AG04450 (cell line): ENCODE measurements at regions not wholly inside any gene's neighbourhood (a gene's known extent, or its start where the extent isn't known, plus 50 kb on each side); places are given as distances from the start of the nearest gene placed in this dataset.

Source experiments
- CTCF ChIA-PET: fragments of 300-600, 350-600 bp; formaldehyde crosslinking; extraction: SDS; loops from one replicate; lab custom pipeline; 2022; ENCODE audit warnings: antibody characterized with exemption, inconsistent platforms; lab: Charles Lee
- POLR2A ChIA-PET: fragments of 350-600 bp; formaldehyde crosslinking; extraction: SDS; loops from one replicate; lab custom pipeline; 2021; ENCODE audit warnings: antibody characterized with exemption, inconsistent platforms; lab: Yijun Ruan, JAX
- DNase-seq: peaks from one replicate; pipeline ENCODE4 v3.0.0-alpha.2; 2011; ENCODE audit warnings: low read depth, low spot score
- H3K27ac ChIP-seq: one replicate; pipeline ENCODE4 v1.5.1; 2012; ENCODE audit warnings: low read depth, low read length, control low read depth
- H3K27me3 ChIP-seq: one replicate; pipeline ENCODE4 v1.6.0; 2012; ENCODE audit warnings: low read length; ENCODE audit not compliant: control insufficient read depth, insufficient read depth
- H3K4me3 ChIP-seq: 2 replicates; pipeline ENCODE4 v1.5.1; 2011; ENCODE audit warnings: mild to moderate bottlenecking, low read depth, low read length, control low read depth
- H3K9me3 ChIP-seq: 2 replicates; pipeline ENCODE4 v1.5.1; 2012; ENCODE audit warnings: low read length; ENCODE audit not compliant: control insufficient read depth, insufficient read depth
- TF ChIP-seq, protein P1 (sequence below): IDR thresholded peaks from 2 replicates; pipeline ENCODE4 v1.5.1; 2011; ENCODE audit warnings: low read depth, low read length, control low read depth, inconsistent platforms

DNA sequence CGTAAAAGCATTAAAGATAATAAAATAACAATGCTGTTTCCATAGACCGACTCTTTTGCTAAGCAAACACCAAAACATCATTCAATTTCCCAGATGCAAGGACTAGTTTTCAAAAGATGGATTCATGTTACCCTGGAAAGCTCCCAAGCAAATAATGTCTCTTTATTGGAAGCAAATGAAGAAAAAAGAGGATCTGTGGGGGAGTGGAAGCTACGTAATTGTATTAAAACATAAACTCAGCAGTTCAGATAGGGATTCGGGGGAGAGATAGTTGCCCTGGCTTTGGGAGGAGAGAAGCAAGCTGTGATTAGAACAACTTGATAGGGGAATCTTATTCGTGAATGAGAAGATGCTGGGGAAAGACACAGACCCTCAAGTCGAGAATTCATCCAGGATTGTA lies 491.0 kb upstream of the CLINT1 start:
- no peak for DNase-seq

DNA sequence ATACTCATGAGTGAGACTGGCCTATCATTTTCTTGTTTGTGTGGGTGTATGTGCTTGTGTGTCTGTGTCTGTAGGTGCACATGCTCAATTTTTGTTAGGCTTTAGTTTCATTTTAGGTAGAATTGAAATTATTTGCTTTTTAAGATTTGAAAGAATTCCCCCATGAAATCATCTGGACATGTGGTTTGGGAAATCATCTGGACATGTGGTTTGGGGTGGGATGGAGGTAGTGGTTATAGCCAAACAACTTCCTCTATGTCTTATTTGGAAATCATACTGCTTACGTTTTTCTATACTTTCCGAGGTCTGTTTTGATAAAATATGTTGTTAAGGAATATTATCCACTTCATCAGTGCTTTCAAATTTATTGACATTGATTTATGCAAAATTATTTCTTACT lies 485.4 kb upstream of the CLINT1 start:
- ChIA-PET POLR2A (no interaction called here), CTCF (no interaction called here)
- Histone ChIP-seq H3K4me3 (no peak overlapping the region), H3K27me3 (no peaks in the 10 kb centered on the region), H3K9me3 (no peaks in the 10 kb centered on the region), H3K27ac (no peak overlapping the region)
- no peak for DNase-seq
- TF ChIP-seq, protein P1, sequence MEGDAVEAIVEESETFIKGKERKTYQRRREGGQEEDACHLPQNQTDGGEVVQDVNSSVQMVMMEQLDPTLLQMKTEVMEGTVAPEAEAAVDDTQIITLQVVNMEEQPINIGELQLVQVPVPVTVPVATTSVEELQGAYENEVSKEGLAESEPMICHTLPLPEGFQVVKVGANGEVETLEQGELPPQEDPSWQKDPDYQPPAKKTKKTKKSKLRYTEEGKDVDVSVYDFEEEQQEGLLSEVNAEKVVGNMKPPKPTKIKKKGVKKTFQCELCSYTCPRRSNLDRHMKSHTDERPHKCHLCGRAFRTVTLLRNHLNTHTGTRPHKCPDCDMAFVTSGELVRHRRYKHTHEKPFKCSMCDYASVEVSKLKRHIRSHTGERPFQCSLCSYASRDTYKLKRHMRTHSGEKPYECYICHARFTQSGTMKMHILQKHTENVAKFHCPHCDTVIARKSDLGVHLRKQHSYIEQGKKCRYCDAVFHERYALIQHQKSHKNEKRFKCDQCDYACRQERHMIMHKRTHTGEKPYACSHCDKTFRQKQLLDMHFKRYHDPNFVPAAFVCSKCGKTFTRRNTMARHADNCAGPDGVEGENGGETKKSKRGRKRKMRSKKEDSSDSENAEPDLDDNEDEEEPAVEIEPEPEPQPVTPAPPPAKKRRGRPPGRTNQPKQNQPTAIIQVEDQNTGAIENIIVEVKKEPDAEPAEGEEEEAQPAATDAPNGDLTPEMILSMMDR: no peak

More for the DNA sequence above, 491.0 kb upstream of the CLINT1 start:
- no peaks in the 10 kb centered on the region for H3K27me3 ChIP-seq
- CTCF ChIA-PET: no interaction called here
- no peak overlapping the region for H3K4me3 ChIP-seq
- TF ChIP-seq, protein P1: no peak
- POLR2A ChIA-PET: no interaction called here
- H3K9me3 ChIP-seq: no peaks in the 10 kb centered on the region
- H3K27ac ChIP-seq: no peak overlapping the region

DNA sequence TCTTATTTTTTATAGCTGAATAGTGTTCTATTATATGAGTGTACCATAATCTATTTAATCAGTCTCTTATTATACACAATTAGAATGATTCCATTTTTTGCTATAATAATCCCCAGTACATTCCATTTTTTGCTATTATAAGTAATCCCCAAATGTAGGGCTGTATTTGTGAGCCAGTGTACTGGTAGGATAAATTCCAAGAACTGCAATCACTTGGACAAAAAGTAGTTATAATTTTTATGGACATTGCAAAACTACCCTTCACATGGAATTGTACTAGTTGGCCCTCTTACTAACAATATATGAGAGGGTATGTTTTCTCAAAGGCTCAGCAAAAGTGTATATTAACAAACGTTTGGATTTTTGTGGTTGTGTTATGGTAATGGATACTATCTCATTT lies 481.7 kb upstream of the CLINT1 start:
- ChIA-PET CTCF (no interaction called here), POLR2A (no interaction called here)
- no peaks in the 10 kb centered on the region for H3K9me3 ChIP-seq
- no peak for DNase-seq
- TF ChIP-seq, protein P1: no peak
- no peak overlapping the region for H3K4me3 ChIP-seq
- no peaks in the 10 kb centered on the region for H3K27me3 ChIP-seq
- H3K27ac ChIP-seq: no peak overlapping the region

DNA sequence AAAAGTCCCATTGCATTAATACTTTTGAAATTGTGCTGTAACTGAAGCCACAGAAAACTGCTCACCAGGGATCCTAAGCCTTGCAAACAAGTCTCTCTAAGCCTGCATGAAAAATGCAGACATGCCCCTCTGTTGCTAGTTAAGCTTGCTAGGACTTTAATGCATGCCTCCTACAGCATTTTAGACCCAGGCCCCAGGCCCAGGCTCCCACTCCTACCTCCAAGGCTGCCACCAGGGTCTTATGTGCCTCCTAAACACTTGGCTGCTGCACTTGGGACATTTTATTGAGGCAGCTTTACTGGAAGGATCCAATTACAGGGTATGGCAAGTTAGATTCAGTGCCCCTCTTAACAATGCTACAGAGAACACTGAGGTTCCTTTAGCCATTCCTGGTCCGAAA lies 467.3 kb upstream of the CLINT1 start:
- Histone ChIP-seq H3K4me3 (no peak overlapping the region), H3K27ac (no peak overlapping the region), H3K9me3 (no peaks in the 10 kb centered on the region), H3K27me3 (no peaks in the 10 kb centered on the region)
- no peak for DNase-seq
- TF ChIP-seq, protein P1: no peak
- CTCF ChIA-PET: no interaction called here
- POLR2A ChIA-PET: no interaction called here

DNA sequence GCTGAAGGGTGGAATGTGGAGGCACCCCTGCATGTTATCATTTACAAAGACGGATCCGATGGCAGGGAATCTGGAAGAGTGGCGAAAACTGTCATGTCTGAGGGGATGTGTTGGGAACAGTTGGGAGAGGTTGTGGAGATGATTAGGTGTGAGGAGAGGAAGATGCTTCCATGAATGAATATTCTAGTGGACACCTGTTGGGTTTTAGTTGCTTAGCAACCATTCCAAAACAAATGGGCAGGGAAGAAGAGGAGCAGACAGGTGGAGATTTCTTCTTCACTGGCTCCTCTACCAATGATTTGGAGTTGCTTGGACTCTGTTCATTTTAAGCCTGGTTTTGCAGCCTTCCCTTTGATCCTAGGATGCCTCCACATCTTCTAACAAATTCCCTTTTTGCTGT lies 465.3 kb upstream of the CLINT1 start:
- TF ChIP-seq, protein P1: no peak

More for the DNA sequence above, 465.3 kb upstream of the CLINT1 start:
- ChIA-PET POLR2A (no interaction called here), CTCF (no interaction called here)
- DNase-seq: no peak
- H3K27ac ChIP-seq: no peak overlapping the region
- no peaks in the 10 kb centered on the region for H3K27me3 ChIP-seq
- H3K4me3 ChIP-seq: no peak overlapping the region
- H3K9me3 ChIP-seq: no peaks in the 10 kb centered on the region
